ENCODE measurements at regions not wholly inside any gene's neighbourhood (a gene's known extent, or its start where the extent isn't known, plus 50 kb on each side); places are given as distances from the start of the nearest gene placed in this dataset.

GRCh38 chr4:53722110-53722509 is 130.8 kb upstream of the LNX1 start:
- TF ChIP-seq CTCF (conservative IDR thresholded peaks at IDR 0.05 in 1 of 2, IDR thresholded peaks at IDR 0.05 in 1 of 2; ENCODE audit: low read depth in 1 of 2, low read length in 2 of 2), result no peak
- no peak for TF ChIP-seq EZH2 (IDR thresholded peaks at IDR 0.05; ENCODE audit: low read length, missing control alignments)
